IMR-90 (cell line): ENCODE measurements at regions not wholly inside any gene's neighbourhood (a gene's known extent, or its start where the extent isn't known, plus 50 kb on each side); places are given as distances from the start of the nearest gene placed in this dataset.

Experiments
- ATAC-seq: fragments of 200-7000 bp; cut with Tn5 transposase; 2 replicates; pipeline ENCODE4 v1.9.1; 2020; ENCODE audit warnings: low read depth, mild to moderate bottlenecking, moderate library complexity
- BruUV-seq: library from RNA; stranded (reverse); fragments of 400-500 nt; replicated peaks from 2 replicates; lab custom pipeline; 2021; lab: Mats Ljungman, UMichigan
- CTCF ChIA-PET: fragments of 300-600 bp; formaldehyde crosslinking; extraction: SDS; loops from one replicate; lab custom pipeline; 2021; ENCODE audit warnings: antibody characterized with exemption; lab: Yijun Ruan, JAX
- POLR2A ChIA-PET: fragments of 300-600 bp; sonication (Branson Sonifier 250); formaldehyde crosslinking; loops from one replicate; lab custom pipeline; 2022; ENCODE audit warnings: antibody characterized with exemption; ENCODE audit not compliant: unreplicated experiment; lab: Charles Lee
- DNase-seq: peaks from one replicate; pipeline ENCODE4 v3.0.0; 2013
- H2AFZ ChIP-seq: replicated peaks from 2 replicates; pipeline ENCODE3; 2013; ENCODE audit warnings: low read length, mild to moderate bottlenecking; ENCODE audit not compliant: poor library complexity
- H2AK5ac ChIP-seq: 2 replicates; pipeline ENCODE4 v1.6.1; 2013; ENCODE audit warnings: low read depth, low read length, inconsistent platforms
- H2AK9ac ChIP-seq: replicated peaks from 2 replicates; pipeline ENCODE3; 2013; ENCODE audit warnings: mild to moderate bottlenecking, low read depth, low read length, moderate library complexity; ENCODE audit not compliant: poor library complexity
- H2BK120ac ChIP-seq: 2 replicates; pipeline ENCODE4 v1.6.1; 2013; ENCODE audit warnings: low read depth, low read length, inconsistent platforms
- H2BK15ac ChIP-seq: 3 replicates; pipeline ENCODE4 v1.6.1; 2013; ENCODE audit warnings: low read depth, low read length, inconsistent platforms
- H2BK20ac ChIP-seq: 2 replicates; pipeline ENCODE4 v1.6.1; 2013; ENCODE audit warnings: low read depth, mild to moderate bottlenecking, inconsistent platforms, low read length, moderate library complexity
- H2BK5ac ChIP-seq: 2 replicates; pipeline ENCODE4 v1.6.1; 2013; ENCODE audit warnings: mild to moderate bottlenecking, low read depth, low read length, inconsistent platforms; ENCODE audit not compliant: poor library complexity, severe bottlenecking
- H3K14ac ChIP-seq: replicated peaks from 2 replicates; pipeline ENCODE4 v1.6.1; 2013; ENCODE audit warnings: low read depth, low read length, inconsistent platforms
- H3K18ac ChIP-seq: 2 replicates; pipeline ENCODE4 v1.6.1; 2013; ENCODE audit warnings: low read depth, low read length, control low read depth
- H3K23ac ChIP-seq: 2 replicates; pipeline ENCODE4 v1.6.1; 2013; ENCODE audit warnings: low read depth, low read length, inconsistent platforms
- H3K27ac ChIP-seq: 2 replicates; pipeline ENCODE4 v1.5.1; 2013; ENCODE audit warnings: mild to moderate bottlenecking, control low read depth, low read length; ENCODE audit not compliant: insufficient read depth
- H3K27me3 ChIP-seq: 2 replicates; pipeline ENCODE4 v1.6.1; 2013; ENCODE audit warnings: low read length; ENCODE audit not compliant: control insufficient read depth, insufficient read depth
- H3K36me3 ChIP-seq: 2 replicates; pipeline ENCODE4 v1.6.1; 2013; ENCODE audit warnings: low read length, mixed read lengths; ENCODE audit not compliant: control insufficient read depth, insufficient read depth
- H3K4ac ChIP-seq: 2 replicates; pipeline ENCODE4 v1.6.1; 2013; ENCODE audit warnings: low read depth, low read length, inconsistent platforms
- H3K4me1 ChIP-seq: 2 replicates; pipeline ENCODE4 v1.6.1; 2013; ENCODE audit warnings: low read length, mixed read lengths; ENCODE audit not compliant: control insufficient read depth, insufficient read depth
- H3K4me2 ChIP-seq: 2 replicates; pipeline ENCODE4 v1.6.1; 2013; ENCODE audit warnings: low read depth, mild to moderate bottlenecking, control low read depth, low read length, moderate library complexity
- H3K4me3 ChIP-seq: 2 replicates; pipeline ENCODE4 v1.5.1; 2013; ENCODE audit warnings: low read depth, mild to moderate bottlenecking, control low read depth, low read length, moderate library complexity; ENCODE audit not compliant: insufficient read depth
- H3K56ac ChIP-seq: 2 replicates; pipeline ENCODE4 v1.6.1; 2013; ENCODE audit warnings: low read length, inconsistent platforms; ENCODE audit not compliant: insufficient read depth; ENCODE audit errors: extremely low read depth
- H3K79me1 ChIP-seq, 2 experiments: 2 replicates each; pipeline ENCODE4 v1.6.1; 2013; ENCODE audit warnings: low read length in 2 of 2, inconsistent platforms in 1 of 2, low read depth in 1 of 2
- H3K9ac ChIP-seq: 2 replicates; pipeline ENCODE4 v1.6.1; 2013; ENCODE audit warnings: low read depth, low read length, control low read depth
- H3K9me1 ChIP-seq: 2 replicates; pipeline ENCODE4 v1.6.1; 2013; ENCODE audit warnings: low read length, inconsistent platforms; ENCODE audit not compliant: insufficient read depth
- H3K9me3 ChIP-seq: 2 replicates; pipeline ENCODE4 v1.6.1; 2013; ENCODE audit warnings: low read length; ENCODE audit not compliant: control insufficient read depth, insufficient read depth
- H4K20me1 ChIP-seq: 2 replicates; pipeline ENCODE4 v1.6.1; 2013; ENCODE audit warnings: low read length, inconsistent platforms; ENCODE audit not compliant: insufficient read depth
- H4K5ac ChIP-seq: 2 replicates; pipeline ENCODE4 v1.6.1; 2013; ENCODE audit warnings: mild to moderate bottlenecking, low read depth, low read length, control low read depth
- H4K8ac ChIP-seq, 2 experiments: 2 replicates each; pipeline ENCODE4 v1.6.1; 2013; ENCODE audit warnings: low read depth in 2 of 2, low read length in 2 of 2, control low read depth in 1 of 2, inconsistent platforms in 1 of 2
- H4K91ac ChIP-seq: 2 replicates; pipeline ENCODE4 v1.6.1; 2013; ENCODE audit warnings: low read depth, low read length, inconsistent platforms; ENCODE audit not compliant: insufficient read depth
- BHLHE40 ChIP-seq: fragments of 150-350 bp; IDR thresholded peaks from 2 replicates; pipeline ENCODE4 v1.6.1; 2016; ENCODE audit warnings: mild to moderate bottlenecking, low read depth, low read length
- CHD1 ChIP-seq: IDR thresholded peaks from 2 replicates; pipeline ENCODE4 v1.6.1; 2012; ENCODE audit warnings: low read depth, low read length, improper control_type of control experiment
- CTCF ChIP-seq: conservative IDR thresholded peaks from 2 replicates; pipeline ENCODE4 v1.5.1; 2012; ENCODE audit warnings: mild to moderate bottlenecking, low read depth, low read length, improper control_type of control experiment
- ELK1 ChIP-seq: fragments of 150-350 bp; IDR thresholded peaks from 2 replicates; pipeline ENCODE4 v1.6.1; 2016; ENCODE audit warnings: low read depth, mild to moderate bottlenecking, low read length, moderate library complexity, borderline replicate concordance
- MAFK ChIP-seq: IDR thresholded peaks from 2 replicates; pipeline ENCODE4 v1.6.1; 2012; ENCODE audit warnings: low read depth, low read length, improper control_type of control experiment
- MAZ ChIP-seq: IDR thresholded peaks from 2 replicates; pipeline ENCODE4 v1.6.1; 2012; ENCODE audit warnings: low read depth, mild to moderate bottlenecking, low read length, improper control_type of control experiment, moderate library complexity, borderline replicate concordance
- MXI1 ChIP-seq: IDR thresholded peaks from 2 replicates; pipeline ENCODE4 v1.6.1; 2012; ENCODE audit warnings: low read depth, mild to moderate bottlenecking, low read length, moderate library complexity, borderline replicate concordance
- NFE2L2 ChIP-seq: fragments of 150-350 bp; IDR thresholded peaks from 2 replicates; pipeline ENCODE4 v1.6.1; 2016; ENCODE audit warnings: low read depth, mild to moderate bottlenecking, low read length
- POLR2A ChIP-seq: IDR thresholded peaks from 2 replicates; pipeline ENCODE4 v1.6.1; 2012; ENCODE audit warnings: mild to moderate bottlenecking, low read depth, low read length
- RAD21 ChIP-seq: IDR thresholded peaks from 2 replicates; pipeline ENCODE4 v1.6.1; 2012; ENCODE audit warnings: low read length, improper control_type of control experiment
- RCOR1 ChIP-seq: IDR thresholded peaks from 2 replicates; pipeline ENCODE4 v1.6.1; 2012; ENCODE audit warnings: mild to moderate bottlenecking, low read length, improper control_type of control experiment; ENCODE audit not compliant: insufficient replicate concordance
- RFX5 ChIP-seq: IDR thresholded peaks from 2 replicates; pipeline ENCODE4 v1.8.0; 2012; ENCODE audit warnings: low read depth, mild to moderate bottlenecking, low read length, moderate library complexity
- SMC3 ChIP-seq: fragments of 150-350 bp; IDR thresholded peaks from 2 replicates; pipeline ENCODE4 v1.6.1; 2016; ENCODE audit warnings: low read depth, mild to moderate bottlenecking, antibody characterized with exemption, low read length, moderate library complexity
- WGBS, 2 experiments: methylation state at CpG; one replicate each; pipeline versions ENCODE4 v1.1.5 to v1.1.7; 2013; ENCODE audit warnings: missing lambda C conversion rate in 2 of 2; ENCODE audit not compliant: insufficient read length in 1 of 2; ENCODE audit errors: extremely low coverage in 2 of 2; 5-methylcytosine and 5-hydroxymethylcytosine counted together
- dilution Hi-C: fragments of 300-500 bp; cut with HindIII; formaldehyde crosslinking; loops from one replicate; pipeline ENCODE4 v1.14.3; 2018; ENCODE audit warnings: low sequenced_read_pairs; ENCODE audit not compliant: unreplicated experiment
- in situ Hi-C: fragments of 300-500 bp; cut with MboI; formaldehyde crosslinking; loops from 3 replicates; pipeline ENCODE4 v1.14.3; 2019; ENCODE audit warnings: low sequenced_read_pairs, inconsistent platforms, mixed read lengths
- intact Hi-C: fragments of 100-400 bp; cut with micrococcal nuclease; formaldehyde crosslinking; loops from 2 replicates; pipeline ENCODE4 v1.10.0; 2022

DNA sequence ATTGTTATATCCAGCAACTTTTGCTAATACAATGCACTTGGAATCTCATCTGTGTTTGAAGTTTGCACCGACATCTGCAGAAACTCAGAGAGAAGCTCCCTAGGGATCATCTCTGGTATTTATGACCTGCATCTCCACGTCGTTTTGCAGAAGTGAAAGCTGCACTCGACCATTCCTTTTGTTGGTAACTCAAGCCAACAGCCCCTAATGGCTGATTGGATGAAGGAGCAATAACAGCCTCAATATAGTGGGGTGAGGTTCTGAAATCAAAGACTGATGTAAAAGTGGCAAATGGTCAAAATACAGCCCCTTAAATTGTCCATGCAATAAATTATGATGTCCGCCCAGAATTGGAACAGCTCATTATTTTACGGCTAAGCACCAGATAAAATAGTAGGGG, 344.2 kb upstream of the KAZN start:
- H4K20me1 ChIP-seq, result no peaks in the 10 kb centered on the region
- H2BK120ac ChIP-seq, result no peak overlapping the region
- CTCF ChIA-PET, result no interaction called here
- H2AK9ac ChIP-seq, result no peak overlapping the region
- H4K8ac ChIP-seq, result no peak overlapping the region
- no peak overlapping the region for H3K18ac ChIP-seq
- WGBS, 2 experiments, result no CpG with 5 or more reads among the region's 6 CpGs
- no peaks in the 10 kb centered on the region for H3K79me1 ChIP-seq
- ATAC-seq (no peak), DNase-seq (no peak)
- H3K27me3 ChIP-seq, result no peaks in the 10 kb centered on the region
- H3K23ac ChIP-seq, result no peak overlapping the region
- no peak for TF ChIP-seq ELK1
- TF ChIP-seq MXI1, result no peak
- TF ChIP-seq NFE2L2, result no peak
- no peak for TF ChIP-seq POLR2A
- no peak for TF ChIP-seq SMC3
- no peak for TF ChIP-seq MAZ
- TF ChIP-seq CTCF, result no peak
- TF ChIP-seq RFX5, result no peak
- TF ChIP-seq BHLHE40, result no peak
- no peak for TF ChIP-seq RAD21
- TF ChIP-seq RCOR1, result no peak
- no peak for TF ChIP-seq CHD1
- TF ChIP-seq MAFK, result no peak
- H2AK5ac ChIP-seq, result no peak overlapping the region
- H4K5ac ChIP-seq, result no peak overlapping the region
- no peak overlapping the region for H3K14ac ChIP-seq
- dilution Hi-C loops (no loop called here), in situ Hi-C loops (no loop called here), intact Hi-C loops (no loop called here)
- H2BK15ac ChIP-seq, result no peak overlapping the region
- H3K4me3 ChIP-seq, result no peak overlapping the region
- no peak overlapping the region for H3K56ac ChIP-seq
- peaks cover 3% of the 10 kb centered on the region for H3K9me3 ChIP-seq
- H3K9ac ChIP-seq, result no peak overlapping the region
- H3K36me3 ChIP-seq, result no peaks in the 10 kb centered on the region
- no peak overlapping the region for H3K4me2 ChIP-seq
- no TSS peak for BruUV-seq
- no peak overlapping the region for H2BK20ac ChIP-seq
- no peak overlapping the region for H4K91ac ChIP-seq
- no peak overlapping the region for H2BK5ac ChIP-seq
- no peak overlapping the region for H2AFZ ChIP-seq
- no peaks in the 10 kb centered on the region for H3K9me1 ChIP-seq
- POLR2A ChIA-PET, result no interaction called here
- H3K27ac ChIP-seq, result no peak overlapping the region
- H3K4me1 ChIP-seq, result no peaks in the 10 kb centered on the region
- H3K4ac ChIP-seq, result no peak overlapping the region
